NT2/D1 (cell line): ENCODE measurements at regions not wholly inside any gene's neighbourhood (a gene's known extent, or its start where the extent isn't known, plus 50 kb on each side); places are given as distances from the start of the nearest gene placed in this dataset.

Experiments
- DNase-seq: peaks from one replicate; pipeline ENCODE4 v3.0.0-alpha.2; 2011; ENCODE audit warnings: low read depth, low spot score
- H3K27me3 ChIP-seq: 2 replicates; pipeline ENCODE4 v1.6.0; 2011; ENCODE audit warnings: mild to moderate bottlenecking; ENCODE audit not compliant: insufficient read length, insufficient read depth
- H3K36me3 ChIP-seq: 2 replicates; pipeline ENCODE4 v1.6.1; 2011; ENCODE audit warnings: mild to moderate bottlenecking, low read length, mixed read lengths; ENCODE audit not compliant: insufficient read depth, insufficient read length
- H3K4me1 ChIP-seq: 2 replicates; pipeline ENCODE4 v1.5.1; 2011; ENCODE audit not compliant: insufficient read depth, insufficient read length
- H3K4me3 ChIP-seq: 2 replicates; pipeline ENCODE4 v1.5.1; 2011; ENCODE audit warnings: low read depth; ENCODE audit not compliant: insufficient read length
- H3K9ac ChIP-seq: 2 replicates; pipeline ENCODE4 v1.6.0; 2011; ENCODE audit warnings: low read depth; ENCODE audit not compliant: insufficient read length
- H3K9me3 ChIP-seq: 2 replicates; pipeline ENCODE4 v1.5.1; 2011; ENCODE audit warnings: mild to moderate bottlenecking, low read length; ENCODE audit not compliant: insufficient read depth
- SUZ12 ChIP-seq: IDR thresholded peaks from 2 replicates; pipeline ENCODE4 v1.6.1; 2011; ENCODE audit not compliant: insufficient read length, insufficient read depth; ENCODE audit errors: extremely low read depth
- YY1 ChIP-seq: IDR thresholded peaks from 2 replicates; pipeline ENCODE4 v1.6.1; 2011; ENCODE audit not compliant: insufficient read length, insufficient read depth
- ZNF274 ChIP-seq: IDR thresholded peaks from 2 replicates; pipeline ENCODE4 v1.6.1; 2011; ENCODE audit warnings: mild to moderate bottlenecking, low read depth, low read length

GRCh38 chr2:107222466-107222865 is 336.5 kb upstream of the ST6GAL2 start:
- no peak for DNase-seq

GRCh38 chr2:107235491-107236254 is 349.7 kb upstream of the ST6GAL2 start:
- no peak overlapping the region for H3K9ac ChIP-seq
- H3K4me3 ChIP-seq = no peak overlapping the region
- H3K9me3 ChIP-seq = no peaks in the 10 kb centered on the region; the same call in 1 of the 2 replicates
- no peaks in the 10 kb centered on the region for H3K36me3 ChIP-seq
- DNase-seq = peak; percentile 36
- no peak for TF ChIP-seq ZNF274
- no peak for TF ChIP-seq YY1
- no peak for TF ChIP-seq SUZ12
- no peaks in the 10 kb centered on the region for H3K27me3 ChIP-seq
- H3K4me1 ChIP-seq = no peaks in the 10 kb centered on the region

More at GRCh38 chr2:107222466-107222865, 336.5 kb upstream of the ST6GAL2 start:
- no peaks in the 10 kb centered on the region for H3K9me3 ChIP-seq
- H3K27me3 ChIP-seq = no peaks in the 10 kb centered on the region
- no peaks in the 10 kb centered on the region for H3K36me3 ChIP-seq
- H3K9ac ChIP-seq = no peak overlapping the region
- H3K4me1 ChIP-seq = no peaks in the 10 kb centered on the region
- no peak overlapping the region for H3K4me3 ChIP-seq
- TF ChIP-seq ZNF274 (no peak), YY1 (no peak), SUZ12 (no peak)

- TF ChIP-seq SUZ12 (no peak), YY1 (no peak), ZNF274 (no peak)
- no peaks in the 10 kb centered on the region for H3K4me1 ChIP-seq
These were observed 356.8 kb upstream of the ST6GAL2 start for GRCh38 chr2:107242811-107243210.

GRCh38 chr2:107248932-107249331 is 363.0 kb upstream of the ST6GAL2 start:
- no peaks in the 10 kb centered on the region for H3K9me3 ChIP-seq
- H3K36me3 ChIP-seq = no peaks in the 10 kb centered on the region
- no peaks in the 10 kb centered on the region for H3K27me3 ChIP-seq
- DNase-seq = no peak
- no peak overlapping the region for H3K9ac ChIP-seq
- no peaks in the 10 kb centered on the region for H3K4me1 ChIP-seq
- no peak overlapping the region for H3K4me3 ChIP-seq
- TF ChIP-seq YY1 = no peak
- TF ChIP-seq ZNF274 = no peak

More at GRCh38 chr2:107242811-107243210, 356.8 kb upstream of the ST6GAL2 start:
- H3K9me3 ChIP-seq = no peaks in the 10 kb centered on the region
- H3K4me3 ChIP-seq = no peak overlapping the region
- no peak for DNase-seq
- H3K27me3 ChIP-seq = no peaks in the 10 kb centered on the region
- no peak overlapping the region for H3K9ac ChIP-seq
- no peaks in the 10 kb centered on the region for H3K36me3 ChIP-seq

GRCh38 chr2:107255744-107256143 is 369.8 kb upstream of the ST6GAL2 start:
- no peaks in the 10 kb centered on the region for H3K36me3 ChIP-seq
- H3K4me3 ChIP-seq = no peak overlapping the region
- no peaks in the 10 kb centered on the region for H3K4me1 ChIP-seq
- DNase-seq = no peak
- H3K9me3 ChIP-seq = no peaks in the 10 kb centered on the region
- TF ChIP-seq ZNF274 = no peak
- no peak for TF ChIP-seq SUZ12
- TF ChIP-seq YY1 = no peak
- H3K27me3 ChIP-seq = no peaks in the 10 kb centered on the region
- H3K9ac ChIP-seq = no peak overlapping the region

GRCh38 chr2:107258531-107259407 is 372.8 kb upstream of the ST6GAL2 start:
- Histone ChIP-seq H3K36me3 (no peaks in the 10 kb centered on the region), H3K4me1 (no peaks in the 10 kb centered on the region), H3K9ac (no peak overlapping the region), H3K27me3 (no peaks in the 10 kb centered on the region), H3K9me3 (no peaks in the 10 kb centered on the region), H3K4me3 (no peak overlapping the region)
- DNase-seq = no peak
- TF ChIP-seq SUZ12 = no peak
- no peak for TF ChIP-seq ZNF274
- no peak for TF ChIP-seq YY1

GRCh38 chr2:107259408-107260195 is 373.6 kb upstream of the ST6GAL2 start:
- Histone ChIP-seq H3K4me3 (no peak overlapping the region), H3K9ac (no peak overlapping the region), H3K36me3 (no peaks in the 10 kb centered on the region), H3K9me3 (no peaks in the 10 kb centered on the region), H3K27me3 (no peaks in the 10 kb centered on the region), H3K4me1 (no peaks in the 10 kb centered on the region)
- no peak for TF ChIP-seq YY1
- no peak for TF ChIP-seq SUZ12
- no peak for TF ChIP-seq ZNF274
- DNase-seq = no peak
